ENCODE measurements at regions not wholly inside any gene's neighbourhood (a gene's known extent, or its start where the extent isn't known, plus 50 kb on each side); places are given as distances from the start of the nearest gene placed in this dataset.

DNA sequence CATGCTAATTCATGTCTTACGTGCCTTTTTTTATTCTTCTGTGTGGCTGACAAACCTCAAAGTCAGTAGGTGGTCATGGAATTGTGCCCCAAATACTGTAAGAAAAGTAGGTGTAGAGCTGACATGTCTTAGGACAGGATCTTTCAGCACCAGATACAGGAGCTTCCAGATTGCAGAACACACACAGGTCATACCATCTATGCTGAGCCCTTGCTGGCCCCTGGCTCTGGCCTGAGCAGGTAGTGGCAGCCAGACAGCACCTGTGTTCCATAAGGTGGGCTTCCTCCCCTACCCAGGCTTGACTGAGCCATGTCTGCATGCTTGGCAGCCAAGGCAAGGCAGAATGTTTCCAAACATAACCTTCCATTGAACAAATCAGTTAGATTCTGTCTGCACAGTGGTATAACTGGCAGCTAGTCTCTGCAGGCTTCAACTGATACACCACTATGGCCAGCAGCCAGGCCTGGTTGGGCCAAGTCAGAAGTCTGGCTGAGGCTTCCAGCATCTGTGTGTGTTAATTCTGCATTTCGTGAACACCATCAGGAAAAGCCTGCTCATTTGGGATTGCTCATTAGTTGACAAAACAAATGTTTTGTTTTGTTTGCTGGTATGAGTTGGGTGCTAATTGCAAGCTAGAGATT, 366.5 kb downstream of the FOXA2 start:
- DNase-seq, result no peak

- no peak for DNase-seq
Observed at GRCh38 chr20:22216984-22217383, 367.4 kb downstream of the FOXA2 start.

GRCh38 chr20:22214296-22214695, 370.1 kb downstream of the FOXA2 start:
- no peak for DNase-seq

DNA sequence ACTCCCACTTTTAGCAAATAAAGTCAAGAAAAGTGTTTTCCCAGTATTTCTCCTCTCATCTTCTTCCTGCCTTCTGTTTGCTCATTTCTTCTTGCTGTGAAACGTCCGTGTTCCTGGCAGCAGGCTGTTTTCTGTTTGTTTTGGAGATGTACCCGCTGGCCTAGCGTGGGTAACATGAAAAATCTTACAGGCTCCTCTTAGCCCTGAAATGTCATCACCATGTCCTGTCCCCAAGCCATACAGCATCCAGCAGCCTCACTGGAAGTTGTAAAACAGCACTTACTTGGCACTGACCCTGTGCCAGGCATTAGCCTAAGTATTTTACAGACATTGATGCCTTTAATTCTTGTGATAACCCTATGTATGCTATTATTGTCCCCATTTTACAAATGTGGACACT, 371.1 kb downstream of the FOXA2 start:
- no peak for DNase-seq

DNA sequence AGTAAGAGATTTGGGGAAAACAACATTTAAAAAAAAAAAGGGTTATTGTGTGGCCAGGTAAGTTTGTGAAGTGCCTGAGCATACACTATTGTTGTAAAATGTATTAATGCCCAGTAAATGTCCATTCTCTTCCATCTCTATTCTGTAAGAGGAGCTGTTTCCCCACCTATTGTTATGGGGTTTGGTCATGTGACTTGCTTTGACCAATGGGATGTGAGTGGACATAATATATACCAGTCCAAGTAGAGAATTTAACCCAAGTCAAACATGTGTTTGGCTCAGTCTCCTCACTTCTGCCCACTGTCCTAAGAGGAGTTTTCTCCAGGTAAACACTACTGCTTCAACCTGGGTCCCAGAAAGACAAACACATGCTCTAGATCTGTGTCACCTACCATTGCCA, 377.1 kb downstream of the FOXA2 start:
- DNase-seq, result no peak

- DNase-seq, result no peak
Observed at GRCh38 chr20:22204801-22205200, 379.6 kb downstream of the FOXA2 start.

- no peak for DNase-seq
Observed at GRCh38 chr20:22182148-22182547, 402.2 kb downstream of the FOXA2 start.

DNA sequence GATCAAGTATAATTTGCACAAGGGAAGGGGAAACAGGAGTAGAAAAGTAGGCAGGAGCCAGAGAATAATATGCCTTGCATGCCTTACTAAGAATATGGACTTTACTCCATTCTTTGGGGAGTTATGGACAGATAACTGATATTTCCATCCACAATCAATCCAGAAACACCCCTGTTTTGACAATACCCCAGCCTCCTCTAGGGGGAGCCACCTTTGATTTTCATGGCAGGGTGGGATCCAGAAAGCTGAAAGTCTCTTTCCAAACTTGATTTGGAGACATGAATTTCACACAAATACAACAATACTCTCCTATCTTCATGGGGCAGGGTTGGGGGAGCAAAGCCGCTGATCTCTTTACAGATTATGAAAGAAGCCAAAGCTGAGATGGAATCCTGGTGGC, 404.1 kb downstream of the FOXA2 start:
- no peak for DNase-seq

DNA sequence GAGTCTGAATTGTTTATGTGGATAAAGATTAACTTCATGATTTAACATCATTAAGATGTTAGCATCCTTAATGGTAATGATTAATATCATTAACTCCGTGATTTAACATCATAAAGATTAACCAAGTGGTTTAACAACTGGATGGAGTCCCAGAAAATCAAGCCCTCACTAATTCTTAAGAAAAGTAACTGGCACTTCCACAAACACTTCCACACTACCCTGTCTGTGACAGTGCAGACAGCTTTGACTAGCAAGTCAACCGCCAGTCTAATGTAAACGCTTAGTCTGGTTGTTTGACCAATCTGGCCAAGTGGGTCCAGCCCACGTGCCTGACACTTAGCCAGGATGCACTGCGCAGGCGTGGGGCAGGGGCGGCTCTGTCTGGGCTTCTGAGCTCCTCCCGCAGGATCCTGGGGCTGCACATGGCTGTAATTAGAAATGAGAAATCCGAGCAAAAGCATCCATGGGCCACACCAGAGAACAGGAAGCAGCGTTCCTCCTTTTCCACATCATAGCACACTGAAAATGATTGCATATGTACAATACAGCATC, 424.2 kb downstream of the FOXA2 start:
- DNase-seq, result no peak

DNA sequence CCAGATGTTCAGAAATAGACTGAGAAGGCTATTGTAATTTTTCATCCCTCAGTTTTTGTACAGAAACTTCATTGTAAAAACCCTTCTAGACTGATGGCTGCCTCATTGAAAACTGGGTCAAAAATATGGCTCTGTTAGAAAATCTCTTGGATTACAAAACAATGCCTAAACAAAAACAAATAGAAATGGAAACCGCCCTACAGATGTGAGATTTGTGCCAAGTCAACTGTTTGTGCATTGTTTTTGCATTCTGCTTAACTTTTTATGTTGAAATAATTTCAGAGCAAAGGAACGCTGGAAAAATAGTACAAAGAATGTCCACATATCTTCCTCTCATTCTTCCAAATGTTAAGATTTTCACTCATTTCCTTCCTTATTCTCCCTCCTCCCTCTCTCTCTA, 425.1 kb downstream of the FOXA2 start:
- DNase-seq, result no peak

DNA sequence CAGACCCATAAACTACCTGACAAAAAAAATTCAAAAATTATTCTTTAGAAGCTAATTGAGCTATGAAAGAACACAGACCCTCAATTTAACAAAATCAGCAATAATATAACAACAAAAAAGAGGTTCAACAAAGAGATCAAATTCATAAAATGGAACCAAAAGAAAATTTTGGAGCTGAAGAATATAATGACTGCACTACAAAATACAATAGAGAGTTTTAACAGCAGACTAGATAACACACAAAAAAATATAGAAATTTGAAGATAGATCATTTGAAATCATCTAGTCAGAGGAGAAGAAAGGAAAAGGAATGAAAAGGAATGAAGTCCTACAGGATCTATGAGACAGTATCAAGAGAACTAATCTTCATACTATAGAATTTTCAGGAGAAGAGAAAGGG, 422.1 kb downstream of the PAX1 start:
- DNase-seq, result no peak

- no peak for DNase-seq
Observed at GRCh38 chr20:22106308-22106938, 401.0 kb downstream of the PAX1 start.

DNA sequence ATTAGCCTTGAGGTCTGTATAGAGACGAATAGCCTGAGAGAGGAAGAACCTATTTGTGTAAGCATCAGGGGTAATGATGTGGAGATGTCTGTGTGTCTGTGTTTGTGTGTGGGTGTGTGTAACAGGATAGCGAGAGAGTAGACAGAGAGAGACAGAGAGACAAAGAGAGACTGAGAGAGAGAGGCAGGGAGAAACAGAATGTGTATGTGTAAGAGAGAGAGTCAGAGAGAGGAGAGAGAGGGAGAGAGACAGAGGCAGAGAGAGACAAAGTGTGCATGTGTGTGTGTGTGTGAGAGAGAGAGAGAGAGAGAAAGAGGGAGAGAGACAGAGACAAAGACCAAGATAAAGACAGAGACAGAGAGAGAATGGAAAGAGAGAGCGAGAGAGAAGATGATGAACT, 396.1 kb downstream of the PAX1 start:
- DNase-seq, result no peak

- no peak for DNase-seq
Observed at GRCh38 chr20:22100686-22101085, 395.2 kb downstream of the PAX1 start.

- DNase-seq, result no peak
Observed at GRCh38 chr20:22099348-22099747, 393.9 kb downstream of the PAX1 start.

GRCh38 chr20:22098511-22098910, 393.0 kb downstream of the PAX1 start:
- DNase-seq, result no peak

DNA sequence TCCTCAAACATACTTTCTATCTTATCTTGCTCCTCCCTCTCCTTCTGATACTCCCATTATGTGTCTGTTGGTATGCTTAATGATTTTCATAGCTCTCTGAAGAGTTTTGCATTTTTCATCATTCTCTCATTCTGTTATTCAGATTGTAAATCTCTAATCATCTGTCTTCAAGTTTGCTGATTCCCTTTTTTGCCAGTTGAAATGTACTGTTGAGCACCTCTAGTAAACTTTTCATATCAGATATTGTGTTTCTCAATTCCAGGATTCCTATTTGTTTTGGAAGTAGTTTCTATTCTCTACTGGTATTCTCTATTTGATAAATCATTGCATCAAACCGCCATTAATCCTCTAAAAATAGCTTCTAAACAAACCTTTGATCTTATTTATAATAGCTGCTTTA, 387.7 kb downstream of the PAX1 start:
- no peak for DNase-seq

- no peak for DNase-seq
Observed at GRCh38 chr20:22088882-22089281, 383.4 kb downstream of the PAX1 start.

DNA sequence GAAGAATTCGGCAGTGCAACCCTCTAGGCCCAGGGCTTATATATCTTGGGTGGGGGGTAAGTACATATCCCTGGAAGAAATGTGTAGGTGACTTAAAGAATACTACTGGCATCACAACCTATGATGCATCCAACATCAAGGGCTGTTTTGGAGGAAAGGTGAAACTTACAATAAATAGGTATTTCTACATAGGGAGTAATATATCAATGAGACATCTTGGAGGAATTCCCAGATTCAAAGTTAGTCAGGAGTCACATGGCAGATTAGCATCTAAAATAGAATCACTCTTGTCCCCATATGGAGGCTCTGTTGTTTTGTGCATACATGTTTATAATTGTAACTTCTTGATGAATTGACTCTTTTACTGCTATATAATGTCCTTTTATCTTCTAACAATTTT, 375.5 kb downstream of the PAX1 start:
- no peak for DNase-seq

- DNase-seq, result no peak
Observed at GRCh38 chr20:22074635-22075034, 369.2 kb downstream of the PAX1 start.

- no peak for DNase-seq
Observed at GRCh38 chr20:22071841-22072240, 366.4 kb downstream of the PAX1 start.

GRCh38 chr20:22070610-22071058, 365.2 kb downstream of the PAX1 start:
- DNase-seq, result no peak

DNA sequence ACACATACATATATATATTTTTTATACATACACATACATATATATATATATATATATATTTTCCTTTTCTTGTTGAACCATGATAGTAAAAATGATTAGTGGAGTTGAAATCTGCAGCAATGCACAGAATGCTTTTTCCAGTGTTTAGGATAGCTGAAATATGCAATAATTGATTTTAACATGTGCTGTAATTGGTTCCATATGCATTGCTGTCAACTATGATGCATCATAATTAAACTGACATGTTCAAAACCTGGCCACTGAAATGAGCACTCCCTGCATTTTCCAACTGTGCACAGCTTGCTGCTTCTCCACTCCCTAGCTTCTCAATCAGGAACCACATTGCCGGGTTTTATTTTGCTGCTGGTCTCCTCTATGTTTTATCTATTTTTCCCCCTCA, 358.3 kb downstream of the PAX1 start:
- DNase-seq, result no peak

- no peak for DNase-seq
Observed at GRCh38 chr20:22062874-22063273, 357.4 kb downstream of the PAX1 start.

GRCh38 chr20:22060610-22061009, 355.1 kb downstream of the PAX1 start:
- DNase-seq, result no peak

Measured in inflammatory macrophage (primary cell).